HG03469 (cell line): ENCODE measurements at regions not wholly inside any gene's neighbourhood (a gene's known extent, or its start where the extent isn't known, plus 50 kb on each side); places are given as distances from the start of the nearest gene placed in this dataset.

ENCODE experiments used
- ATAC-seq: cut with Tn5 transposase; IDR thresholded peaks from one replicate; pipeline ENCODE4 v1.9.1; 2021; ENCODE audit warnings: mild to moderate bottlenecking, moderate library complexity, moderate number of reproducible peaks; ENCODE audit not compliant: unreplicated experiment

- ATAC-seq = no peak
Observed at GRCh38 chr13:76715621-76716020, 170.6 kb downstream of the KCTD12 start.

- ATAC-seq = no peak
Observed at GRCh38 chr13:76715075-76715474, 171.1 kb downstream of the KCTD12 start.

GRCh38 chr13:76713280-76713679, 172.9 kb downstream of the KCTD12 start:
- no peak for ATAC-seq

GRCh38 chr13:76711550-76712182, 174.5 kb downstream of the KCTD12 start:
- ATAC-seq = no peak

- ATAC-seq = no peak
Observed at GRCh38 chr13:76709851-76710250, 176.4 kb downstream of the KCTD12 start.

- no peak for ATAC-seq
Observed at GRCh38 chr13:76708138-76708688, 178.0 kb downstream of the KCTD12 start.

GRCh38 chr13:76707360-76707759, 178.8 kb downstream of the KCTD12 start:
- ATAC-seq = no peak

GRCh38 chr13:76703621-76704288, 182.4 kb downstream of the KCTD12 start:
- no peak for ATAC-seq

GRCh38 chr13:76703216-76703615, 183.0 kb downstream of the KCTD12 start:
- no peak for ATAC-seq

- no peak for ATAC-seq
Observed at GRCh38 chr13:76697288-76697687, 188.9 kb downstream of the KCTD12 start.

GRCh38 chr13:76696370-76696769, 189.8 kb downstream of the KCTD12 start:
- no peak for ATAC-seq

- ATAC-seq = no peak
Observed at GRCh38 chr13:76693086-76693485, 193.1 kb downstream of the KCTD12 start.

GRCh38 chr13:76692346-76692745, 193.9 kb downstream of the KCTD12 start:
- ATAC-seq = no peak

GRCh38 chr13:76690611-76691010, 195.6 kb downstream of the KCTD12 start:
- ATAC-seq = no peak

GRCh38 chr13:76687467-76687866, 198.7 kb downstream of the KCTD12 start:
- ATAC-seq = no peak

- no peak for ATAC-seq
Observed at GRCh38 chr13:76685938-76686337, 200.3 kb downstream of the KCTD12 start.

GRCh38 chr13:76684336-76684735, 201.9 kb downstream of the KCTD12 start:
- no peak for ATAC-seq

- no peak for ATAC-seq
Observed at GRCh38 chr13:76683854-76684253, 202.4 kb downstream of the KCTD12 start.

- no peak for ATAC-seq
Observed at GRCh38 chr13:76683168-76683567, 203.0 kb downstream of the KCTD12 start.

GRCh38 chr13:76680112-76680511, 206.1 kb downstream of the KCTD12 start:
- ATAC-seq = no peak

- ATAC-seq = no peak
Observed at GRCh38 chr13:76677043-76677442, 209.2 kb downstream of the KCTD12 start.

GRCh38 chr13:76672420-76672819, 213.8 kb downstream of the KCTD12 start:
- no peak for ATAC-seq
